Fibroblast of skin of right quadriceps (primary cell): ENCODE measurements at regions not wholly inside any gene's neighbourhood (a gene's known extent, or its start where the extent isn't known, plus 50 kb on each side); places are given as distances from the start of the nearest gene placed in this dataset.
A peak's percentile ranks its signal among the peaks of the same experiment; 100 is the strongest.
"Not testable (repeated sequence)": the region's sequence is repeated elsewhere in the genome, so short reads cannot be mapped to it uniquely, and the experiment has no call there.

ENCODE experiments used
- DNase-seq: peaks from one replicate; pipeline ENCODE4 v3.0.0-alpha.2; 2013

- peak; percentile 87 for DNase-seq
Measured at GRCh38 chr5:39783756-39784421, 359.1 kb upstream of the DAB2 start.

- DNase-seq: peak; percentile 50
Measured at GRCh38 chr5:39780347-39780746, 355.6 kb upstream of the DAB2 start.

- DNase-seq: peak; percentile 51
Measured at GRCh38 chr5:39779831-39780230, 355.1 kb upstream of the DAB2 start.

GRCh38 chr5:39775797-39776365 is 351.1 kb upstream of the DAB2 start:
- no peak for DNase-seq

- DNase-seq: peak; percentile 93
Measured at GRCh38 chr5:39775086-39775796, 350.5 kb upstream of the DAB2 start.

GRCh38 chr5:39774605-39775004 is 349.8 kb upstream of the DAB2 start:
- peak; percentile 70 for DNase-seq

GRCh38 chr5:39772307-39772706 is 347.5 kb upstream of the DAB2 start:
- no peak for DNase-seq

- no peak for DNase-seq
Measured at GRCh38 chr5:39767916-39768315, 343.1 kb upstream of the DAB2 start.

GRCh38 chr5:39765366-39765765 is 340.6 kb upstream of the DAB2 start:
- DNase-seq: peak; percentile 67

- DNase-seq: no peak
Measured at GRCh38 chr5:39762761-39763160, 338.0 kb upstream of the DAB2 start.

GRCh38 chr5:39761199-39761950 is 336.6 kb upstream of the DAB2 start:
- DNase-seq: no peak

- peak; percentile 99 for DNase-seq
Measured at GRCh38 chr5:39760385-39761198, 335.8 kb upstream of the DAB2 start.

GRCh38 chr5:39759701-39760100 is 334.9 kb upstream of the DAB2 start:
- peak; percentile 69 for DNase-seq

GRCh38 chr5:39758426-39758825 is 333.6 kb upstream of the DAB2 start:
- peak; percentile 25 for DNase-seq

- DNase-seq: peak; percentile 81
Measured at GRCh38 chr5:39757131-39757530, 332.4 kb upstream of the DAB2 start.

GRCh38 chr5:39755986-39756385 is 331.2 kb upstream of the DAB2 start:
- peak; percentile 98 for DNase-seq

- DNase-seq: no peak
Measured at GRCh38 chr5:39755452-39755851, 330.7 kb upstream of the DAB2 start.

GRCh38 chr5:39753747-39754146 is 329.0 kb upstream of the DAB2 start:
- not testable (repeated sequence) for DNase-seq

- no peak for DNase-seq
Measured at GRCh38 chr5:39750661-39751060, 325.9 kb upstream of the DAB2 start.

- DNase-seq: no peak
Measured at GRCh38 chr5:39742916-39743315, 318.1 kb upstream of the DAB2 start.

- no peak for DNase-seq
Measured at GRCh38 chr5:39740404-39740803, 315.6 kb upstream of the DAB2 start.

GRCh38 chr5:39732166-39732565 is 307.4 kb upstream of the DAB2 start:
- DNase-seq: no peak

- DNase-seq: no peak
Measured at GRCh38 chr5:39730699-39731098, 305.9 kb upstream of the DAB2 start.
